CD4-positive, alpha-beta T cell (primary cell): ENCODE measurements at regions not wholly inside any gene's neighbourhood (a gene's known extent, or its start where the extent isn't known, plus 50 kb on each side); places are given as distances from the start of the nearest gene placed in this dataset.

Source experiments
- ATAC-seq: fragments of 200-7000 bp; cut with Tn5 transposase; one replicate; pipeline ENCODE4 v1.10.0; 2022; ENCODE audit warnings: mild to moderate bottlenecking; ENCODE audit not compliant: poor library complexity
- CTCF ChIA-PET: fragments of 350-600 bp; sonication (Branson Sonifier 250); formaldehyde crosslinking; loops from one replicate; lab custom pipeline; 2021; ENCODE audit warnings: antibody characterized with exemption, inconsistent platforms; lab: Charles Lee
- POLR2A ChIA-PET: fragments of 350-600 bp; sonication (Branson Sonifier 250); formaldehyde crosslinking; loops from one replicate; lab custom pipeline; 2021; ENCODE audit warnings: antibody characterized with exemption, inconsistent platforms; lab: Charles Lee
- DNase-seq, 14 experiments: peaks; one replicate each; pipeline ENCODE4 v3.0.0-alpha.2; 2013 to 2020; ENCODE audit warnings: mixed read lengths in 2 of 14
- H3K27ac ChIP-seq, 2 donors: one replicate each; pipeline versions ENCODE4 v1.5.1 to v1.7.0; 2013; ENCODE audit warnings: low read length in 2 of 2, low read depth in 1 of 2, mild to moderate bottlenecking in 1 of 2
- H3K27me3 ChIP-seq, 2 experiments: 1 replicate in 1 of 2; 2 replicates in 1 of 2; pipeline versions ENCODE4 v1.6.1 to v1.7.0; 2013; ENCODE audit warnings: low read length in 2 of 2, control low read depth in 1 of 2, mild to moderate bottlenecking in 1 of 2, moderate library complexity in 1 of 2; ENCODE audit not compliant: insufficient read depth in 2 of 2, control insufficient read depth in 1 of 2
- H3K36me3 ChIP-seq: one replicate; pipeline ENCODE4 v1.6.1; 2013; ENCODE audit warnings: low read length, control low read depth; ENCODE audit not compliant: insufficient read depth
- H3K4me1 ChIP-seq: one replicate; pipeline ENCODE4 v1.6.1; 2013; ENCODE audit warnings: low read length, control low read depth; ENCODE audit not compliant: insufficient read depth
- H3K4me3 ChIP-seq: one replicate; pipeline ENCODE4 v1.5.1; 2013; ENCODE audit warnings: mild to moderate bottlenecking, low read length, moderate library complexity
- H3K9me3 ChIP-seq, 2 experiments: 1 replicate in 1 of 2; 2 replicates in 1 of 2; pipeline versions ENCODE4 v1.6.1 to v1.7.0; 2013; ENCODE audit warnings: low read length in 2 of 2, mild to moderate bottlenecking in 2 of 2, control low read depth in 1 of 2, moderate library complexity in 1 of 2; ENCODE audit not compliant: control insufficient read depth in 1 of 2, insufficient read depth in 1 of 2
- H3K27ac Mint-ChIP-seq: one replicate; pipeline ENCODE4 v1.8.0; 2020; ENCODE audit warnings: mixed read lengths
- H3K27me3 Mint-ChIP-seq: one replicate; pipeline ENCODE4 v1.8.0; 2021; ENCODE audit warnings: mixed read lengths
- H3K36me3 Mint-ChIP-seq: one replicate; pipeline ENCODE4 v1.8.0; 2021; ENCODE audit warnings: low read depth, mixed read lengths
- H3K4me1 Mint-ChIP-seq: one replicate; pipeline ENCODE4 v1.8.0; 2021; ENCODE audit warnings: low read depth, mixed read lengths
- H3K4me3 Mint-ChIP-seq: one replicate; pipeline ENCODE4 v1.8.0; 2020; ENCODE audit warnings: mild to moderate bottlenecking, mixed read lengths
- H3K9me3 Mint-ChIP-seq: one replicate; pipeline ENCODE4 v1.8.0; 2020; ENCODE audit warnings: mixed read lengths
- CTCF ChIP-seq: fragments of 200-600 bp; IDR thresholded peaks from one replicate; pipeline ENCODE4 v1.8.0; 2022; ENCODE audit warnings: antibody characterized with exemption, mild to moderate bottlenecking
- intact Hi-C, 2 experiments: fragments of 100-400 bp; cut with DNase I in 1 of 2; cut with micrococcal nuclease in 1 of 2; formaldehyde crosslinking; loops; one replicate each; pipeline versions ENCODE4 v1.15.1 to v1.9.0; 2023 to 2025; cut with DNase I, micrococcal nuclease

DNA sequence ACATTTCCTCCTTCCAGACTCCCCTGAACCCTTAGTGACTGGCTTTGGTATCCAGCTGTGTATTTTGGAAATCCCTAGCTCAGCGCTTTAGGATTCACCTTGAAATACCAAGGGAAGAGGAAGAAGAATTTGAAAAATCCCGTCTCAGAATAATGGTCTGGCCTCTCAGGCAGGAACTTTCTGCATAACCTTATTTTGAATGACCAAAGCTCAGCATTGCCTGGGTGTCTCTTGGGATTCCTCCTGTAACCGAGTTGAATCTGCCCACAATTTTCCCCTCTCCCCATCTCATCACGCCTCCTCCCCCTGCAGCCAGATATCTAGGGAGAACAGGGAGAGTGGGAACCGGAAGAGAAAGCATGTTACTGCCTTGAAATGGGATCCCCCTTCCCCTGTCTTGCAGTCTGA, 116.2 kb downstream of the SMIM20 start:
- H3K36me3 Mint-ChIP-seq = no peaks in the 10 kb centered on the region
- no peaks in the 10 kb centered on the region for H3K9me3 Mint-ChIP-seq
- Histone ChIP-seq H3K9me3 (no peaks in the 10 kb centered on the region), H3K27me3 (peaks cover 6% of the 10 kb centered on the region in 2 experiments), H3K36me3 (no peaks in the 10 kb centered on the region), H3K27ac (no peak overlapping the region), H3K4me1 (peaks cover 6% of the 10 kb centered on the region), H3K4me3 (no peak overlapping the region)
- H3K27me3 Mint-ChIP-seq = peaks cover 21% of the 10 kb centered on the region
- H3K4me1 Mint-ChIP-seq = no peaks in the 10 kb centered on the region
- DNase-seq (no peak), ATAC-seq (no peak)
- CTCF ChIA-PET = no interaction called here
- no peak overlapping the region for H3K27ac Mint-ChIP-seq
- H3K4me3 Mint-ChIP-seq = no peak overlapping the region
- TF ChIP-seq CTCF = no peak
- intact Hi-C loops = no loop called here
- POLR2A ChIA-PET = no interaction called here

DNA sequence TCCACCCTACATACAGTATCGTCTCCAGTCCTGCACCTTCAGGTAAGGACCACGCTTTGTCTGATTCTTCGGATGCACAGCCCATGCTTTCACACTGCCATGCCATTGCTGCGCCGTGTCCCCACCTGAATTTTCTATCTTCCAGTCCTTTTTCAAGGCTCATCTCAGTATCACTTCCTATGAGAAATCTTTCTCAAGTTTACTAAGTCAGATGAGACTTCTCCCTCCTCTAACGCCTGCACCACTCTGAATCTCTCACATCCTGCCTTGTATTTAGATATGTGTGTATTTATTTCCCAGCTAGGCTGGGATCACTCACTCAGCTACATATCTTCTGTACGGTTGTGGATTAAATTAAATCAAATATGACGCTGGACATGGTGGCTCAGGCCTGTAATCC, 116.8 kb downstream of the SMIM20 start:
- ChIA-PET CTCF (no interaction called here), POLR2A (no interaction called here)
- ATAC-seq = no peak
- Histone ChIP-seq H3K27ac (no peak overlapping the region), H3K9me3 (no peaks in the 10 kb centered on the region), H3K27me3 (peaks cover 6% of the 10 kb centered on the region in 2 experiments), H3K4me1 (peaks cover 6% of the 10 kb centered on the region), H3K4me3 (no peak overlapping the region), H3K36me3 (no peaks in the 10 kb centered on the region)
- no peaks in the 10 kb centered on the region for H3K9me3 Mint-ChIP-seq
- no peaks in the 10 kb centered on the region for H3K36me3 Mint-ChIP-seq
- H3K4me1 Mint-ChIP-seq = no peaks in the 10 kb centered on the region
- DNase-seq = no peak
- TF ChIP-seq CTCF = no peak
- intact Hi-C loops = no loop called here
- H3K4me3 Mint-ChIP-seq = no peak overlapping the region
- no peak overlapping the region for H3K27ac Mint-ChIP-seq
- peaks cover 21% of the 10 kb centered on the region for H3K27me3 Mint-ChIP-seq

GRCh38 chr4:26031704-26032103, 117.7 kb downstream of the SMIM20 start:
- no peak for TF ChIP-seq CTCF
- ChIA-PET POLR2A (no interaction called here), CTCF (no interaction called here)
- peaks cover 6% of the 10 kb centered on the region for H3K4me1 ChIP-seq
- no peaks in the 10 kb centered on the region for H3K4me1 Mint-ChIP-seq
- intact Hi-C loops = no loop called here
- peaks cover 6% of the 10 kb centered on the region in 2 experiments for H3K27me3 ChIP-seq
- no peaks in the 10 kb centered on the region for H3K9me3 Mint-ChIP-seq
- no peak overlapping the region for H3K4me3 Mint-ChIP-seq
- H3K27ac ChIP-seq = no peak overlapping the region
- no peaks in the 10 kb centered on the region for H3K36me3 ChIP-seq
- H3K27ac Mint-ChIP-seq = no peak overlapping the region
- peaks cover 19% of the 10 kb centered on the region for H3K27me3 Mint-ChIP-seq
- no peak overlapping the region for H3K4me3 ChIP-seq
- ATAC-seq (no peak), DNase-seq (no peak)
- no peaks in the 10 kb centered on the region for H3K9me3 ChIP-seq
- H3K36me3 Mint-ChIP-seq = no peaks in the 10 kb centered on the region
